GM21528 (cell line): ENCODE measurements at regions not wholly inside any gene's neighbourhood (a gene's known extent, or its start where the extent isn't known, plus 50 kb on each side); places are given as distances from the start of the nearest gene placed in this dataset.
"Not testable (repeated sequence)": the region's sequence is repeated elsewhere in the genome, so short reads cannot be mapped to it uniquely, and the experiment has no call there.

Source experiments
- ATAC-seq: cut with Tn5 transposase; IDR thresholded peaks from one replicate; pipeline ENCODE4 v1.9.1; 2021; ENCODE audit warnings: mild to moderate bottlenecking, moderate library complexity; ENCODE audit not compliant: unreplicated experiment, low FRiP score

GRCh38 chr4:59666645-59667044 is 1533.5 kb upstream of the ADGRL3 start:
- ATAC-seq: no peak

- ATAC-seq: no peak
Observed at GRCh38 chr4:59671037-59671436, 1529.1 kb upstream of the ADGRL3 start.

- ATAC-seq: no peak
Observed at GRCh38 chr4:59676389-59676788, 1523.7 kb upstream of the ADGRL3 start.

- ATAC-seq: not testable (repeated sequence)
Observed at GRCh38 chr4:59676992-59677391, 1523.1 kb upstream of the ADGRL3 start.

- no peak for ATAC-seq
Observed at GRCh38 chr4:59685626-59686025, 1514.5 kb upstream of the ADGRL3 start.

- no peak for ATAC-seq
Observed at GRCh38 chr4:59689149-59689548, 1511.0 kb upstream of the ADGRL3 start.

GRCh38 chr4:59695355-59696053 is 1504.6 kb upstream of the ADGRL3 start:
- ATAC-seq: no peak

- no peak for ATAC-seq
Observed at GRCh38 chr4:59698041-59698440, 1502.1 kb upstream of the ADGRL3 start.

GRCh38 chr4:59700651-59701050 is 1499.5 kb upstream of the ADGRL3 start:
- ATAC-seq: no peak

- ATAC-seq: no peak
Observed at GRCh38 chr4:59704616-59705015, 1495.5 kb upstream of the ADGRL3 start.

- no peak for ATAC-seq
Observed at GRCh38 chr4:59712470-59712869, 1487.7 kb upstream of the ADGRL3 start.

GRCh38 chr4:59724286-59724685 is 1475.8 kb upstream of the ADGRL3 start:
- not testable (repeated sequence) for ATAC-seq

GRCh38 chr4:59727745-59728144 is 1472.4 kb upstream of the ADGRL3 start:
- ATAC-seq: no peak

- no peak for ATAC-seq
Observed at GRCh38 chr4:59728496-59728895, 1471.6 kb upstream of the ADGRL3 start.

GRCh38 chr4:59729321-59729720 is 1470.8 kb upstream of the ADGRL3 start:
- ATAC-seq: no peak

- ATAC-seq: no peak
Observed at GRCh38 chr4:59748433-59748832, 1451.7 kb upstream of the ADGRL3 start.

- no peak for ATAC-seq
Observed at GRCh38 chr4:59759082-59759825, 1440.9 kb upstream of the ADGRL3 start.

- ATAC-seq: no peak
Observed at GRCh38 chr4:59762344-59762743, 1437.8 kb upstream of the ADGRL3 start.

- no peak for ATAC-seq
Observed at GRCh38 chr4:59770601-59771264, 1429.4 kb upstream of the ADGRL3 start.

GRCh38 chr4:59772641-59773139 is 1427.4 kb upstream of the ADGRL3 start:
- no peak for ATAC-seq

- not testable (repeated sequence) for ATAC-seq
Observed at GRCh38 chr4:59780271-59780670, 1419.9 kb upstream of the ADGRL3 start.
